Activated T-helper 9 cell treated with anti-CD3 and anti-CD28 coated beads, Interleukin-2, amount 50 U/mL, for 16 hours (primary cell): ENCODE measurements at regions not wholly inside any gene's neighbourhood (a gene's known extent, or its start where the extent isn't known, plus 50 kb on each side); places are given as distances from the start of the nearest gene placed in this dataset.
"Not testable (repeated sequence)": the region's sequence is repeated elsewhere in the genome, so short reads cannot be mapped to it uniquely, and the experiment has no call there.

Source experiments
- DNase-seq: peaks from one replicate; pipeline ENCODE4 v3.0.0-alpha.2; 2020; ENCODE audit warnings: low read depth

- DNase-seq, result no peak
Observed at GRCh38 chr2:7094231-7094741, 177.1 kb downstream of the RNF144A start.

GRCh38 chr2:7096726-7097352 is 179.6 kb downstream of the RNF144A start:
- no peak for DNase-seq

- DNase-seq, result peak; percentile 60
Observed at GRCh38 chr2:7097353-7097895, 180.2 kb downstream of the RNF144A start.

GRCh38 chr2:7098816-7099215 is 181.6 kb downstream of the RNF144A start:
- no peak for DNase-seq

GRCh38 chr2:7099687-7100086 is 182.5 kb downstream of the RNF144A start:
- DNase-seq, result not testable (repeated sequence)

GRCh38 chr2:7102826-7103225 is 185.6 kb downstream of the RNF144A start:
- DNase-seq, result no peak

- DNase-seq, result no peak
Observed at GRCh38 chr2:7108792-7109532, 191.8 kb downstream of the RNF144A start.

- DNase-seq, result no peak
Observed at GRCh38 chr2:7109533-7109885, 192.3 kb downstream of the RNF144A start.

- no peak for DNase-seq
Observed at GRCh38 chr2:7111626-7112025, 194.4 kb downstream of the RNF144A start.

- DNase-seq, result no peak
Observed at GRCh38 chr2:7115364-7115763, 198.2 kb downstream of the RNF144A start.

- no peak for DNase-seq
Observed at GRCh38 chr2:7115906-7116305, 198.7 kb downstream of the RNF144A start.

- no peak for DNase-seq
Observed at GRCh38 chr2:7116511-7116910, 199.3 kb downstream of the RNF144A start.

- DNase-seq, result no peak
Observed at GRCh38 chr2:7117076-7117475, 199.9 kb downstream of the RNF144A start.

- no peak for DNase-seq
Observed at GRCh38 chr2:7118606-7119131, 201.5 kb downstream of the RNF144A start.

GRCh38 chr2:7119132-7119835 is 202.1 kb downstream of the RNF144A start:
- no peak for DNase-seq

GRCh38 chr2:7121851-7122250 is 204.6 kb downstream of the RNF144A start:
- DNase-seq, result no peak

GRCh38 chr2:7127156-7127555 is 209.9 kb downstream of the RNF144A start:
- DNase-seq, result no peak

GRCh38 chr2:7127687-7128086 is 210.5 kb downstream of the RNF144A start:
- DNase-seq, result no peak

- no peak for DNase-seq
Observed at GRCh38 chr2:7131261-7131660, 214.0 kb downstream of the RNF144A start.

- no peak for DNase-seq
Observed at GRCh38 chr2:7132753-7133152, 215.5 kb downstream of the RNF144A start.

GRCh38 chr2:7133521-7133920 is 216.3 kb downstream of the RNF144A start:
- no peak for DNase-seq

- no peak for DNase-seq
Observed at GRCh38 chr2:7140306-7140705, 223.1 kb downstream of the RNF144A start.

GRCh38 chr2:7145707-7146106 is 228.5 kb downstream of the RNF144A start:
- no peak for DNase-seq
